HepG2 (cell line): ENCODE measurements at regions not wholly inside any gene's neighbourhood (a gene's known extent, or its start where the extent isn't known, plus 50 kb on each side); places are given as distances from the start of the nearest gene placed in this dataset.

Source experiments
- CTCF ChIP-seq: sonication (generic); formaldehyde crosslinking; IDR thresholded peaks from 2 replicates; pipeline ENCODE4 v1.5.0; 2020; ENCODE audit warnings: mild to moderate bottlenecking, missing genetic modification reagents, moderate library complexity
- ELF1 ChIP-seq: sonication (generic); formaldehyde crosslinking; IDR thresholded peaks from 2 replicates; pipeline ENCODE4 v1.4.0; 2020; ENCODE audit warnings: missing genetic modification reagents
- GLI4 ChIP-seq: sonication (generic); formaldehyde crosslinking; IDR thresholded peaks from 2 replicates; pipeline ENCODE4 v1.5.1; 2020; ENCODE audit warnings: missing genetic modification reagents, mild to moderate bottlenecking, moderate library complexity, borderline replicate concordance
- IRF1 ChIP-seq: sonication (generic); formaldehyde crosslinking; IDR thresholded peaks from 2 replicates; pipeline ENCODE4 v1.4.0; 2020; ENCODE audit warnings: low read depth, mild to moderate bottlenecking, missing genetic modification reagents
- NR2F1 ChIP-seq, 2 experiments: fragments of 450-650 bp in 1 of 2; formaldehyde crosslinking in 1 of 2; IDR thresholded peaks; 2 replicates each; pipeline versions ENCODE4 v1.5.0 to v1.6.1; 2016 to 2020; ENCODE audit warnings: mild to moderate bottlenecking in 1 of 2, missing compliant biosample characterization in 1 of 2, missing genetic modification reagents in 1 of 2, moderate library complexity in 1 of 2
- SMAD1 ChIP-seq: sonication (generic); formaldehyde crosslinking; IDR thresholded peaks from 2 replicates; pipeline ENCODE4 v1.4.0; 2020; ENCODE audit warnings: missing genetic modification reagents, low read depth, mild to moderate bottlenecking, borderline replicate concordance
- SNAPC5 ChIP-seq: sonication (generic); formaldehyde crosslinking; IDR thresholded peaks from 2 replicates; pipeline ENCODE4 v1.8.1; 2023; ENCODE audit warnings: mild to moderate bottlenecking, missing genetic modification reagents, borderline replicate concordance
- ZNF253 ChIP-seq: sonication (generic); formaldehyde crosslinking; IDR thresholded peaks from 2 replicates; pipeline ENCODE4 v1.8.0; 2022; ENCODE audit warnings: mild to moderate bottlenecking, missing genetic modification reagents, borderline replicate concordance
- ZSCAN25 ChIP-seq: sonication (generic); formaldehyde crosslinking; IDR thresholded peaks from 2 replicates; pipeline ENCODE4 v1.8.0; 2022; ENCODE audit warnings: mild to moderate bottlenecking, missing genetic modification reagents

GRCh38 chr2:187971893-187972292 lies 319.8 kb upstream of the GULP1 start:
- no peak for TF ChIP-seq SNAPC5
- TF ChIP-seq IRF1 (CRISPR knock-in tag): no peak
- no peak for TF ChIP-seq NR2F1 (CRISPR knock-in tag; IDR thresholded peaks at IDR 0.05)
- TF ChIP-seq ZSCAN25 (CRISPR knock-in tag): no peak
- TF ChIP-seq ZNF253 (CRISPR knock-in tag): no peak
- TF ChIP-seq ELF1 (CRISPR knock-in tag): no peak
- TF ChIP-seq CTCF (CRISPR knock-in tag): no peak
- no peak for TF ChIP-seq GLI4 (CRISPR knock-in tag)
- no peak for TF ChIP-seq SMAD1 (CRISPR knock-in tag)
